HG02870 (cell line): ENCODE measurements at regions not wholly inside any gene's neighbourhood (a gene's known extent, or its start where the extent isn't known, plus 50 kb on each side); places are given as distances from the start of the nearest gene placed in this dataset.

ENCODE experiments used
- ATAC-seq: cut with Tn5 transposase; IDR thresholded peaks from one replicate; pipeline ENCODE4 v1.9.1; 2021; ENCODE audit warnings: mild to moderate bottlenecking, moderate library complexity; ENCODE audit not compliant: unreplicated experiment

DNA sequence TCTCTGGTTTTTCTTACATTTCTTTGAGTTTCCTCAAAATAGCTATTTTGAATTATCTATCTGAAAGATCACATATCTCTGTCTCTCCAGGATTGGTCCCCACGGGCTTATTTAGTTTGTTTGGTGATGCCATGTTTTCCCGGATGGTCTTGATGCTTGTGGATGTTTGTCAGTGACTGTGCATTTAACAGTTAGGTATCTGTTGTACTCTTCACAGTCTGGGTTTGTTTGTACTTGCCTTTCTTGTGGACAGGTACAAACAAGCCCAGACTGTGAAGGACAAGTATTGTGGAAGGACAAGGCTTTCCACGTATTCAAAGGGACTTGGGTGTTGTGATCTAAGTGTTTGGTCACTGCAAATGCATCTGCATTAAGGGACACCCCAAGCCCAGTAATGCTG, 49.9 kb upstream of the TOP1 start:
- ATAC-seq: no peak
